ENCODE measurements at regions not wholly inside any gene's neighbourhood (a gene's known extent, or its start where the extent isn't known, plus 50 kb on each side); places are given as distances from the start of the nearest gene placed in this dataset.

GRCh38 chr10:60728056-60728455 lies 50.2 kb upstream of the CDK1 start:
- Histone ChIP-seq H3K9me3 (no peaks in the 10 kb centered on the region), H3K4me3 (no peak overlapping the region), H3K27me3 (no peaks in the 10 kb centered on the region), H3K27ac (no peak overlapping the region), H3K36me3 (ENCODE audit: low read depth, missing control alignments) (no peaks in the 10 kb centered on the region), H3K4me1 (no peaks in the 10 kb centered on the region)
- intact Hi-C loops (cut with DNase I; ENCODE audit: low total_unique reads) = no loop called here
- TF ChIP-seq POLR2A (IDR thresholded peaks at IDR 0.05) (no peak), CTCF (IDR thresholded peaks at IDR 0.05) (no peak)
- 79 to 90% methylated on average over 5 of the region's 5 CpGs for WGBS, 2 donors
- DNase-seq = no peak

- intact Hi-C loops (cut with DNase I; ENCODE audit: low total_unique reads) = no loop called here
- Histone ChIP-seq H3K36me3 (ENCODE audit: low read depth, missing control alignments) (no peaks in the 10 kb centered on the region), H3K27me3 (no peaks in the 10 kb centered on the region), H3K4me3 (no peak overlapping the region), H3K9me3 (no peaks in the 10 kb centered on the region), H3K27ac (no peak overlapping the region), H3K4me1 (no peaks in the 10 kb centered on the region)
- DNase-seq = no peak
- no peak for TF ChIP-seq CTCF (IDR thresholded peaks at IDR 0.05)
- no peak for TF ChIP-seq POLR2A (IDR thresholded peaks at IDR 0.05)
Observed at GRCh38 chr10:60726257-60726656, 52.0 kb upstream of the CDK1 start.

DNA sequence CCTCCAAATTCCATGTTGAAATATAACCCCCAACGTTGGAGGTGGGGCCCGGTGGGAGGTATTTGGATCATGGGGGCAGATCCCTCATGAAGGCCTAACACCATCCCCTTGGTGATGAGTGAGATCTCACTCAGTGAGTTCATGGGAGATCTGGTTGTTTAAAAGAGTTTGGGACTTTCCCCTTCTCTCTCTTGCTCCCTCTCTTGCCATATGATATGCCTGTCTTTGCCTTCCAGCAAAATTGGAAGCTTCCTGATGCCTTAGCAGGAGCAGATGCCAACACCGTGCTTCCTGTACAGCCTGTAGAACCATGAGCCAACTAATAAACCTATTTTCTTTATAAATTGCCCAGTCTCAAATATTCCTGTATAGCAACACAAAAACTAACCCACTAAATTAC lies 55.7 kb upstream of the CDK1 start:
- no peak overlapping the region for H3K27ac ChIP-seq
- no peak overlapping the region for H3K4me3 ChIP-seq
- 72 to 73% methylated on average over 3 of the region's 3 CpGs for WGBS, 2 donors
- H3K9me3 ChIP-seq = no peaks in the 10 kb centered on the region
- no peaks in the 10 kb centered on the region for H3K36me3 ChIP-seq (ENCODE audit: low read depth, missing control alignments)
- no peak for DNase-seq
- TF ChIP-seq POLR2A (IDR thresholded peaks at IDR 0.05) = no peak
- no peak for TF ChIP-seq CTCF (IDR thresholded peaks at IDR 0.05)
- H3K27me3 ChIP-seq = no peaks in the 10 kb centered on the region
- H3K4me1 ChIP-seq = no peaks in the 10 kb centered on the region
- intact Hi-C loops (cut with DNase I; ENCODE audit: low total_unique reads) = no loop called here

- Histone ChIP-seq H3K4me1 (no peaks in the 10 kb centered on the region), H3K27ac (no peak overlapping the region), H3K4me3 (no peak overlapping the region), H3K27me3 (no peaks in the 10 kb centered on the region), H3K36me3 (ENCODE audit: low read depth, missing control alignments) (no peaks in the 10 kb centered on the region), H3K9me3 (no peaks in the 10 kb centered on the region)
- no peak for DNase-seq
- TF ChIP-seq POLR2A (IDR thresholded peaks at IDR 0.05) (no peak), CTCF (IDR thresholded peaks at IDR 0.05) (no peak)
- 94 to 97% methylated on average over 1 of the region's 1 CpG for WGBS, 2 donors
- intact Hi-C loops (cut with DNase I; ENCODE audit: low total_unique reads) = no loop called here
Observed at GRCh38 chr10:60719721-60720120, 58.6 kb upstream of the CDK1 start.

- no peaks in the 10 kb centered on the region for H3K9me3 ChIP-seq
- DNase-seq = no peak
- no peak overlapping the region for H3K4me3 ChIP-seq
- H3K36me3 ChIP-seq (ENCODE audit: low read depth, missing control alignments) = no peaks in the 10 kb centered on the region
- H3K4me1 ChIP-seq = no peaks in the 10 kb centered on the region
- no peaks in the 10 kb centered on the region for H3K27me3 ChIP-seq
- intact Hi-C loops (cut with DNase I; ENCODE audit: low total_unique reads) = no loop called here
- 33 to 42% methylated on average over 1 of the region's 1 CpG for WGBS, 2 donors
- no peak for TF ChIP-seq POLR2A (IDR thresholded peaks at IDR 0.05)
- no peak for TF ChIP-seq CTCF (IDR thresholded peaks at IDR 0.05)
- H3K27ac ChIP-seq = no peak overlapping the region
Observed at GRCh38 chr10:60718886-60719285, 59.4 kb upstream of the CDK1 start.
